Lower leg skin (tissue), 3 donors: ENCODE measurements at regions not wholly inside any gene's neighbourhood (a gene's known extent, or its start where the extent isn't known, plus 50 kb on each side); places are given as distances from the start of the nearest gene placed in this dataset.

Experiments
- CTCF ChIP-seq, 3 donors: fragments of 450-650 bp; IDR thresholded peaks; one replicate each; pipeline ENCODE4 v1.5.1; 2016; ENCODE audit warnings: antibody characterized with exemption in 3 of 3, mild to moderate bottlenecking in 3 of 3, moderate library complexity in 2 of 3
- POLR2A ChIP-seq, 2 donors: fragments of 450-650 bp; IDR thresholded peaks; one replicate each; pipeline ENCODE4 v1.6.1; 2016 to 2017; ENCODE audit warnings: antibody characterized with exemption in 2 of 2, mild to moderate bottlenecking in 1 of 2, moderate library complexity in 1 of 2

GRCh38 chr7:113207931-113208330, 89.6 kb upstream of the SMIM30 start:
- TF ChIP-seq CTCF (IDR thresholded peaks at IDR 0.05) (no peak), POLR2A (IDR thresholded peaks at IDR 0.05) (no peak)
